Sciatic nerve (tissue), 2 donors: ENCODE measurements at regions not wholly inside any gene's neighbourhood (a gene's known extent, or its start where the extent isn't known, plus 50 kb on each side); places are given as distances from the start of the nearest gene placed in this dataset.
"Not testable (repeated sequence)": the region's sequence is repeated elsewhere in the genome, so short reads cannot be mapped to it uniquely, and the experiment has no call there.

ENCODE experiments used
- ATAC-seq: fragments of 200-7000 bp; cut with Tn5 transposase; one replicate; pipeline ENCODE4 v1.9.1; 2020; ENCODE audit warnings: mild to moderate bottlenecking, moderate library complexity
- DNase-seq: peaks from one replicate; pipeline ENCODE4 v3.0.0-alpha.2; 2020; ENCODE audit warnings: low spot score
- intact Hi-C: fragments of 100-400 bp; cut with DNase I; formaldehyde crosslinking; loops from one replicate; pipeline ENCODE4 v1.14.2; 2022
- donor health status: DM: no; HTN: no; CAD: no.
- donor health status: DM: no; HTN: no; CAD: no.

DNA sequence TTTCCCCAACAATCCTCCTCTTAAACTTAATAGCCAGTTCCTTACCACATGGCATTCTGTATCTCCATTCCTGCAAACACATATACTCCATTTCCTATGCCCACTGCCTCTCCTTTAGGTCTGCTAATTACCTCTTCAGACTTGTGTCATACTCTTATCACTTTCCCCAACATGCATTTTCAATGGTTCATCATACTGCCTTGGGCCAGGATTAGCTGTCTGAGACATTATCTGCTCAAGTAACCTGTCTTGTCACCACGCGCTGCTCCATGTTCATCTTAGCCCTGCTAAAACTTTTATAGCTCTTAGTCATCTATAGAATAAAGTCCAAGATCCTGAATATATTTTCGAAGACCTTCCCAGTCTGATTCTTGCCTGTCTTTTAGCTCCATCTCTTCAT lies 224.1 kb upstream of the GK2 start:
- intact Hi-C loops: no loop called here
- DNase-seq: no peak
- ATAC-seq: no peak

DNA sequence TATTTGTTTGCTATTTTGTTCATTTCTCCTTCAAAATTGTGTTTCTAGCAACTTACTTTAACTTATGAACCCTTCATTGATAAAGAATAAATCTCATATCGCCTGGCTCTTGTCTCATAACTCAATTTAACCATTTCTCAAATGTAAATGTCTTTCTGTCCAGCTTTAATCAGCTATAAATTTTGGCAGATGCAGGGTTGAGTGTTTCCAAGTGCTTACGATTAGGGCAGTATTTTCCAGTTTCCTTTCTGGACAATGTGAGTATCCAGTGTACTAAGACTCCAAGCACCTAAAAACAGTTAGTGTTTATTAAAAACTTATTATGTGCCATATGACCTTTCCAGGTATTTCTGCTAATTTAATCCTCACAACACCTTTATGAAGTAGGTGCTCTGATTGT lies 218.6 kb upstream of the GK2 start:
- intact Hi-C loops: no loop called here
- no peak for ATAC-seq
- no peak for DNase-seq

DNA sequence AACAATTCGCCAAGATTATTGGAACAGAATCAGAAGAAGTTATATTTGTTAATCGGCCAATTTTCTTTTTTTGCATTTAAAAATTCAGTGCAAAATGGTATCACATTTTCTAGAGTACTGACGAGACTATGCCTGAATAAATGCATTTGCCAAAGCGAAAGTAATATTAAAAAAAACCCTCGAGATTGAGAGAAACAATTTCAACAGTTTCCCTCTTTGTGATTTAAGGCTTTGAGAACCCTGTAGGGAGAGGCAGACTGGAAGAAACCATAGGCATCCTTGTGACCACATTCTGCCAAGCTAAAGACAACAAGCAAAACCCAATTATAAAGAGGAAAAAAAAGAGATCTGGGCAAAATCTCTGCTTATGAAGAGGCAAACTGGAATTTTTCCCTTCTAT lies 218.1 kb upstream of the GK2 start:
- intact Hi-C loops: no loop called here
- no peak for DNase-seq
- no peak for ATAC-seq

DNA sequence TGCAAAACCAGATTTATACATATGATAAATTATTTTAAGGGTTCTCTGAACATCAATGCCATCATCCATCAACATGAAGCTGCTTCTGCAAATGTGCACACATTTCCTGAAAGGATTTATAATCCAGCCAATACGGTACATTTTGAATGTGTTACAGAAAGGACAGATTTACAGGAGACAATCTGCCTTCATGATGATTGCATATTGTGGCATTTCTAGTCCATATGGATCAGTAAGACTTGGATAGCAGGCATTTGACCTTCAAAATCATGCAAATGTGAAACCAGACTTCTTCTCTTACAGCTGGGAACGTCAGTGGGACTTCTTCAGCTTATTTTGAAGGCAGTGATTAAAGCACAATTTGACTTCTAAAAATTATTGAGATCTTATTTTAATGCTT lies 217.3 kb upstream of the GK2 start:
- DNase-seq: no peak
- intact Hi-C loops: no loop called here
- no peak for ATAC-seq

DNA sequence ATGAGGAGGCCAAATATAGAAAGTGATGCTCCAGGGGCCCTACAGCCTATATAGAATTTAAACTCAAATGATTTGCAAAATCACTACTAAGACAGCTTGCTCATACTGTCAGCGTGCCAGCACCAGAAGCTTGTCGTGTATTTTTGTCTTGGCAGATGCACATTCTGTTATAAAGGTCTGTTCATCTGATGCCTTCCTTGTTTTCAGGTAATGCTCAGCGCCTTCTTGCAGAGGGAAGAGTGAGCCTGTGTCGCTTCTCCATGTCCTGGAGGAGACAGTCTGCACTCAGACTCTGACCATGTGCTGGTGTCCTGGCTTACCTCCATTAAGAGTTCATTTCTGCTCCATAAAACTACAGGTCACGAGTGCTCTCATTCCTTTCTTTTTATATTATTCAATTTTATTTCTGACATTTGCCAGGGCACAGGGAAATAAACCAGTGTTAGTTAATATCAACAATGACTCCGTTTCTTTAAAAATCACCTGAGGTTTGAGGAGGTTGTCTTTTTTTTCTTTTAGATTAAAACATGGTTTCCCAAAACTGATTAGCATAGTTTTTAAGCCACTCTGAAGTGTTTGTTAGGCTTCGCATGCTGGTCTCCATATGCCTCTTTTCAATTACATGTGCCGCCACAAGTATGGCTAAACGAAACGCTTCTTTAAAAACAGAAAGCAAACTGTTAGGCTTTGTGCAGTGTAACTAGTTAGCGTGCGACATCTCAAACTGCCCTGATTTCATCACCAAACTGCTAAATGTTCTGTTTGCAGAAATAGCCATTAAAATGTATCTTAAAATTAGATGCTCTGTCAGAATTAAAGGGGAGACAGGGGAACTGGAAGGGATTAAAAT lies 215.2 kb upstream of the GK2 start:
- intact Hi-C loops: no loop called here
- ATAC-seq: peak; percentile 64
- no peak for DNase-seq

DNA sequence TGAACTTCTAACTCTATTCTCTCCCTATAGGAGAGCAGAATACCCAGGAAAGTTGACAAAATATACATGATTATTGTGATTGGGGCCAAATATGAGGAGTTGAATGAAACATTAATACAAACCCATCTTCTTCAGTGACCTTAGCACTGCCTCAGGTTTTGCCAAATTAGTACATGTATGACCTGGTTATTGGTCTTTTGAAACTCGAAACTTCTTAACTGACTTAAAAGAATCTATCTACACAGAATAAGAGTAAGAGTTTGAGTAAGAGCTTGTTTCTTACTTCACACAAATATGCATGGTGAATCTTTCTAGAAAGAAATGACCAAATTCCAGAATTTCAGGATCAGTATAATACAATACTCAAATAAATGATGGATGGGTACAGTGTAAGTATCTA lies 213.0 kb upstream of the GK2 start:
- DNase-seq (no peak), ATAC-seq (no peak)
- intact Hi-C loops: no loop called here

DNA sequence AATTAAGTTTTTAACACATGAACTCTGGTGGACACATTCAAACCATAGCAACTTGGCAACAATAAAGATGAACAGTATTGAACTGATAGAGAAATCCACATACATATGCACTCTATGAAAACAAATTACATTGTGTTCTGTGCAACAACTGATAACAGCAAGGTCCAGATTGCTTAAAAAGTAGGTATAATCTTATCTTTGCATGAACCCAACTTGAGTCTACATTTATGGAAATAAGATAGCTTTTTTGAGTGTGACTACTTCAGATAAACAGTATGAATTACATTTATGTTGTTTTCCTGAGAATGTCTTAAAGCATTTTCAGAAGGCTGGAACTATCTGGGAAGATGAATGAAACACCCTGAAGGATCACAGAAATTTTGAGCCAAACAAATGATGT lies 212.6 kb upstream of the GK2 start:
- intact Hi-C loops: no loop called here
- DNase-seq (no peak), ATAC-seq (no peak)

DNA sequence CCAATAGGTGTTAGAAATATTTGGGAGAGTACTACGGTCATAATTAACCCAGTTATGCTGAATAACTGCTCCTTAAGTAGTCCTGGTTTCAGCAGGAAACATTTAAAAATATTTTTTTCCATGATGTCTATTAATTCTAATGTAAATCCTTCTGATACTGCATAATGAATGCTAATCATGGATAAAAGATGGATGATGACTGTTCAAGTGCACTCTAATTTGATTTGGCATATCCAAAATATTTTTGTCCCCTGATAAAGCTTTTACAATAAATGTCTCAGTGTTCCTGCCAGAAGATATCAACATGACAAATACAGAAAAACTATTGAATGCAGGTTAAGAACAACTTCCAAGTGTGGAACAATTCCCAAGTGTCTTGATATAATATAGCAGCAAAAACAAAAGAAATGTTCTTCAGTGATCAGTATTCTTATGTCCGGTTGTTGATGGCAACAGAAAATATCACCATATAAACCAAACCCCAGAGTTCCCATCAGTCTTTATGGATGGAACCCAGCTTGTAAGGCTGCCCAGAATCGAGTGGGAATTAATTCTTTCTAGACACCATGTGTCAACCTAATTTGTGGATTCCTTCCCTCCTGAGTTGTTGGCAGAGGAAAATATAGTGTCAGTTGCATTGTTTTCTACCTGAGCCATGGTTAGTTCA lies 205.4 kb upstream of the GK2 start:
- intact Hi-C loops: no loop called here
- DNase-seq (no peak), ATAC-seq (no peak)

DNA sequence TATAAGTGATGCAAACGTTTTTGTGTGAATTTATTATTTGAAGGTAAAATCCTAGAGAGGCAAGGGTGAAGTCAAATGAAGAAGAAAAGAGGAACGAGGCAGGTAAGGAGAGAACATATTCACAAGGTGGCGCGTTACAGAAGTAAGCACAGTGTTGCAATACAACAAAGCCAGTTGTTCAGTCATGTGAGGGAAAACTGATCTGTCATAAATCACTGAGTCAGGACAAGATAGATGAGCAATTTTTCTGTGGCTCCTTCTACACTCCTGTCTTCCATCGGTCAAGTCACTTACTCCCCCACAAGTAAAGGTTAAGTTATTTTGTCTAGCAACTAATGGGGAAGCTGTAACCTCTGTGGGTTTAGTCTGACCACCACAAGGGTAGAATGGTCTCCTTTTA lies 203.0 kb upstream of the GK2 start:
- intact Hi-C loops: no loop called here
- DNase-seq (no peak), ATAC-seq (no peak)

DNA sequence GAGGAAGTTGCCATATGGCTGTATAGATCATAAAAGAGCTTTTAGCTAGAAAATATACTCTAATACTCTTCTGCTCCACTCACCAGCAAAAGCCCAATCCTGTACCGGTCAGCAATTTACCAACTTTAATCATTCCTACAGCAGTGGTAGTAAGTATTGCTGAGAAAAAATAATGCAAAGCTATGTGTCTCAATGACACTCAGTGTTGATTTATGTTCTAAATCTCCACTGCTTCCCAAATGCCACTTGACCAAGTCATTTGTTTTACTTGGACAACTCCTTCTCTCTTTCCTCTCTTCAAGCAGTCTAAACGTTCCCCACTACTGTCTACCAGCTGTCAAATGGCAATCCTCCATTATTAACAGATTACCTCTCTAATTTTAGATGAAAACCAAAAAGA lies 201.8 kb upstream of the GK2 start:
- DNase-seq (no peak), ATAC-seq (no peak)
- intact Hi-C loops: no loop called here

DNA sequence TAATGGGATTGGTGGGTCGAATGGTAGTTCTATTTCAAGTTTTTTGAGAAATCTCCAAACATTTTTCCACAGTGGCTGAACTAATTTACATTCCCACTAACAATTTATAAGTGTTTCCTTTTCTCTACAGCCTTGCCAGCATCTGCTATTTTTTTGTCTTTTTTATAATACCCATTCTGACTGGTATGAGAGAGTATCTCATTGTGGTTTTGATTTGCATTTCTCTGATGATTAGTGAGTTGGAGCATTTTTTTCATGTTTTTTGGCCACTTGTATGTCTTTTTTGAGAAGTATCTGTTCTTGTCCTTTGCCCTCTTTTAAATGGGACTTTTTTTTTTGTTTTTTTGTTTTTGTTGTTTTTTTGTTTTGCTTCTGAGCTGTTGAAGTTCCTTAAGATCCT lies 200.0 kb upstream of the GK2 start:
- DNase-seq: no peak
- intact Hi-C loops: no loop called here
- ATAC-seq: no peak

DNA sequence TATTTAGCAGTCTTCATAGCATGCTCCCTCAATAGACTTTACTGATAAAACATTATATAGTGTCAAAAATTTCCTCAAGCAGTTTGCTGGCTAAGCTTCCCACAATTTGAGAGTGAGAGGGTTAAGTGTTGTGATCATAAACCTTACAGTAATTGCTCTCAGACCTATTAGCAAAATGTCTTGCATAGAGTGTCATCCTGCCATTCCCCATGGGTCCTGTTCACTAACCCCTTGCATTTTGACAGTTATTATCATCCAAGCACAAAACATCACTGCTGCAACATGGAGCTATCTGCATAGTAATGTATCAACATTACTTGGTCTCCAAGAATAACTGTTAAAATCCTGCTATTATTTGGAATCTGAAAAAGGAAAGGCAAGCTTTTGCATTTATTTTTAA lies 196.1 kb upstream of the GK2 start:
- DNase-seq (no peak), ATAC-seq (no peak)
- intact Hi-C loops: no loop called here

DNA sequence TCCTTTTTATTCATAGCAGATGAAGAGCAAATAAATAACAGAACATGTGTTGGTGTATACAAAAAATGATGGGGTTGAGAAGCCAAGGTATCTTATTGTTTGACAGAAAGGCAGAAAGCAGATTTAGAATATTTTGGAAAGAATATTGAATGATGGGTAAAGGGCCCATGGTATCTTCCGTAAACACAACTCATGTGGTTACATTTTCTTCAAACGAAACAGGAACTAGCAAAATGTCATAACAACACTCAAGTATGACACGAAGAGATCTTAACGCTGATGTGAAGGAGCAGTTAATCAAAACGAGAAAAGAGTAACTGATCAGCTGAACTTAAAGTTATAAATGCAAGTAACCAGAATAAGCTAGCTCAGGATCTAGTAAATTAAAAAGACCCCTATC lies 195.7 kb upstream of the GK2 start:
- ATAC-seq: no peak
- intact Hi-C loops: no loop called here
- no peak for DNase-seq

DNA sequence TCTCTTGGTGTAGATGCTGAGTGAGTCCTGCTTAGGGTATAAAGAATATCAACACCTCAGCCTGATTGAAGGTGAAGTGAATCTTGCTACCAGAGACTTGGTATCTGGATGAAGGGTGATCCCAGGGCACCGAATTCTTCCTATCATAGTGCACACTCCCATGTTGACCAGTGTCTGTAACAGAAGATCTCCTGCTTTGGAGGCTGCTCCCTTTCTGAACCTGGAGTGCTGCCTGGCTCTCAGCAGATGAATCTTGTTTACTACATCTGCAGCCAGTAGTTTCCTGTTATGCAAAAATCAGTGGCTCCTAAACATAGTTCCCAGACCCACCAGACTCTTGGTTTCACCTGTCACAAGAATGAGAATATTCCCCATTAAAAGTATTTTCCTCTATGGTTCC lies 191.7 kb upstream of the GK2 start:
- no peak for ATAC-seq
- intact Hi-C loops: no loop called here

DNA sequence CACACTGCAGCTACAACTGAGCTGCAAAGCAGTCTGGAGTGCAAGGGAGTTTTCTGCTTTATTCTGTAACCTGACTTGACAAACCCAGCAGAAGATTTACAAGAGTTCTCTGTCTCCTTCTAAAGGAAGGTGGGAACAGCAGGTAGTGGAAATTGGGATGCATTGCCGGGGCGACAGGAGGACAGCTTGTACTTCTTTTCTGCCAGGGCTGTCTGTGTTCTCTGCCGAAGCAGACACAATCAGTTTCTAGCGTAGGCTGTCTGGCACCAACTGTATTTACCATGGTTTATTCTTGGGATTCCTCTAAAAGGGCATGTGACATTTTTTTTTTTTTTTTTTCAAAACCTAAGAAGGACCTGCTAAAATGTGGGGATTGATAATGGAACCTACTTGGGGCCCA lies 190.8 kb upstream of the GK2 start:
- DNase-seq (no peak), ATAC-seq (no peak)
- intact Hi-C loops: no loop called here

More for the DNA sequence above, 191.7 kb upstream of the GK2 start:
- no peak for DNase-seq

DNA sequence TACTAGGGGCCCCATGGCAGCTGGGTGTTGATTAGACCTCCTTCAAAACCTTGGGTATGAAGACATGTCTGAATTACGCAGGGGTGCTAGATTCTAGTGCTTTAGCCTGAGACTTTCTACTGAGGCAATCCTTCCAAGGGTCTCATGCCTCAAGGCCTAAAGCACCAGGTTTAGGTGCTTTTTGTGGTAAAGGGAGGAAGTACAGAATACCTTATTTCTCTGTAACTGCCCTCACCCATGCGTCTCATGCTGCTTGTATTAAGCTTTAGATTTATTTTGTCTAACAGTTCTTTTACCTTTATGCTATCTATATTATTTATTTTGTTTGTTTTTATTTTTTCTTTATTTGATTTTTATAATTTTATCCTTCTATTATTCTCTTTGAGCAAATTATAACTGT lies 190.2 kb upstream of the GK2 start:
- intact Hi-C loops: no loop called here
- ATAC-seq (no peak), DNase-seq (no peak)

DNA sequence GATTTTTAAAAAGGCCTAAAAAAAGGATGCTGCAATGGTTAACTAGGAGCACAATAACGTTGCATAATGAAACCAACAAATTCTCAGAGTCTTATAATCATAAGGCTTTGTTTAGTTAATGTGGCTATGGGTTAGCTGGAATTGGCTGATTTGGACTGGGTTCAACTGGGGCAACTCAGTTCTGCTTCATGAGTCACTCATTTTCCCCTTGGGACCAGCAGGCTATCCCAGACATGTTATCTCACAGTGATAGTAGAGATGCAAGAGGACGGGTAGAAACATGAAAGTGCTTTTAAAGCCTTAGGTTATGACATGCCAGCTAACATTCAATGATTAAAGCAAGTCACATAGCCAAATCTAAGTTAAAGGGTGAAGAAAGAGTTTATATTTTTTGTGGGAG lies 189.2 kb upstream of the GK2 start:
- intact Hi-C loops: no loop called here
- ATAC-seq (no peak), DNase-seq (no peak)

DNA sequence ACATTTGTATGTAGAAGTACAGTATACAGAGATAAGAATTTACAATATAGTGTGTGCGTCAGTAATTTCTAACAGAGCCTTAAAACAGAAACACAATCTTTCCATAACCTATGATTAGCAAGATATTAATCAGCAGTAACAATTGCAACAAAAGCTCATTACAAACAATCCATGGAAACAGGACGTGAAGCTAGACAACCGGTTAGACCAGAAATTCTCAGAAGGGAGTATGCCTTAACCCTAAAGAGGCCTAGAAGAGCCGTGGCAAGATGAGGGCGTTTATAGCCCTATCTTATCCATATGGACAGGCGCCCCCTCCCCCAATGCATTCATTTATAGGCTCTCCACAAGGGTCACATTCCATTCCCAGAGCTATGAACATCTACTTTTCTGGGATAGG lies 184.2 kb upstream of the GK2 start:
- DNase-seq, ATAC-seq, intact Hi-C loops: not testable (repeated sequence)

DNA sequence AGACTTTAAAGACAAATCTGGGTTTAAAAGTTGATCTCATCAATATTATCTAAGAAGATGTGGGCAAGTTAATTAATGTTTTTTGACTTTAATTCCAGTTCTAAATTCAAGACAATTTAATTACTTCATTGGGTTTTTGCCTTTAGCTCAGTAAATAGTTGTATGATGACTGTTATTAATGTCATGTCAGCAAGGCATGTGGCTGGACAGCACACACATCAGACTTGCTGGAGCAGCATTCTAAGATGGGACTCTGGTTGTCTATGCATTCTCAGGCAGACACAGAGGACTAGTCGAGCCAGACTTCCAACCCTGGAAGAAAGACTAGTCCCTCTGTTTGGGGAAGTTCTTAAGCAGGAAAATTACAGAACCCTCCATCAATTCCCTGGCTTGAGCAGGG lies 180.7 kb upstream of the GK2 start:
- intact Hi-C loops: no loop called here
- DNase-seq (no peak), ATAC-seq (no peak)

DNA sequence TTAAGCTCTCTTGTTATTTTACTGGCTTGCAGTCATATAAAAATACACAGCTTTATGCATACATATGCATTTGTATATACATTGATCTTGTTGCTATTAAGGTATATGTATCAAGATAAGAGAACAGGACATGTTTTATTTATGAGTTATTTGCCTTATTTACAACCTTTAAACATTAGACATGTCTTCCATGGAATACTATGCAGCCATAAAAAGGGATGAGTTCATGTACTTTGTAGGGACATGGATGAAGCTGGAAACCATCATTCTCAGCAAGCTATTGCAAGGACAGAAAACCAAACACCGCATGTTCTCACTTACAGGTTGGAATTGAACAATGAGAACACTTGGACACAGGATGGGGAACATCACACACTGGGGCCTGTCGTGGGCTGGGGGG lies 179.2 kb upstream of the GK2 start:
- ATAC-seq, intact Hi-C loops, DNase-seq: not testable (repeated sequence)

DNA sequence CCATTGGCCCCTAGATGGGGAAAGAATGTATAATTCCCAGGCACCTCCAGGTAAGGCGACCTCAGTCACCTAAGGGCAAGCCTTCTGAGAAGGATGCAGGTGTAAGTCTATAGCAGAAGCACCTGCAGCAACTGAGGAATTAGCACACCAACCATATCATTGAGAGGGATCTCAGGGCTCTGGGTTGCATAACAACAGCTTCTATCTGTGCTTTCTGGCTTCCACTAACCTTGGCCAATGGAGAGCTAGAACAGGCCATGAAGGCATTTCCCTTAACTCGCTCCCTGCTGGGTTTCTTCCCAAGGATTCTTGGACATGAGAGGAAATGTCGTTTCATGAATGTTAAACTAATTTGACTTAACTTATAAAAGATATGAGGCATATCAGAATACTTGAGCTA lies 177.8 kb upstream of the GK2 start:
- DNase-seq (no peak), ATAC-seq (no peak)
- intact Hi-C loops: no loop called here
